Stimulated activated CD8-positive, alpha-beta memory T cell treated with anti-CD3 and anti-CD28 coated beads, Interleukin-4, amount 100 ng/mL, for 24 hours (primary cell): ENCODE measurements at regions not wholly inside any gene's neighbourhood (a gene's known extent, or its start where the extent isn't known, plus 50 kb on each side); places are given as distances from the start of the nearest gene placed in this dataset.

Experiments
- DNase-seq: peaks from one replicate; pipeline ENCODE4 v3.0.0-alpha.2; 2020; ENCODE audit warnings: low read depth

- no peak for DNase-seq
Observed at GRCh38 chr6:19268117-19268516, 569.1 kb upstream of the ID4 start.

- DNase-seq, result no peak
Observed at GRCh38 chr6:19268718-19269117, 568.5 kb upstream of the ID4 start.

GRCh38 chr6:19269341-19269898 lies 567.8 kb upstream of the ID4 start:
- no peak for DNase-seq

DNA sequence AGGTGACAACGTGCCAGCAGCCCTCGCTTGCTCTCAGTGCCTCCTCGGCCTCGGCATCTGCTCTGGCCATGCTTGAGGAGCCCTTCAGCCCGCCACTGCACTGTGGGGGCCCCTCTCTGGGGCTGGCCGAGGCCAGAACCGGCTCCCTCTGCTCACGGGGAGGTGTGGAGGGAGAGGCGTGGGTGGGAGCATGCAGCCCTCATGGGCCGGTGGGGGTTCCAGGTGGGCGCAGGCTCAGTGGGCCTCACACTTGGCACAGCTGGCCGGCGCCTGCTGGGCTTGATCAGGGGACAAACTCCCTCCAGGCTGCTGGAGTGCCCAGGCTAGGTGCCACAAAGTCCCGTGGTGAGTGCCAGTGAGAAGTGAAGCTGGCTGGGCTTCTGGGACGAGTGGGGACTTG lies 566.6 kb upstream of the ID4 start:
- DNase-seq, result no peak

DNA sequence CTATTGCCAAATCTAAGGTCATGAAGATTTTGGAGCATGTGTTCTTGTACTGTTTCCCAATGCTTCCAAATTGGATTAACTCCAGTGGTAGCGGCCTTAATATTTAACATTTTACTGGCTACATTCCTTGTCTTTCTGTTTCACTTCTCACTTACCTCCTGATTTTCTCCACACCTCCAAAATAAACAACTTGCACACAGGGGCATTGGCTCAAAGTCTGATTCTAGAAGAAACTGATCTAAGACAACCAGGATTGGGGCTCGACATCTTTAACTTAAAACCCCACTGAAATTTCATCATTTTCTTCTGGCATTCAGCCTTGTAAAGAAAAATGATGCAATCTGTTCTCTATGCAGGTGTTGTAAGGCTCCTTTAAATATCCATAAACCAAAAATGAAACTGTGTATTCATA lies 557.9 kb upstream of the ID4 start:
- DNase-seq, result no peak

- no peak for DNase-seq
Observed at GRCh38 chr6:19287928-19288327, 549.2 kb upstream of the ID4 start.

- no peak for DNase-seq
Observed at GRCh38 chr6:19289457-19289856, 547.7 kb upstream of the ID4 start.

- no peak for DNase-seq
Observed at GRCh38 chr6:19297880-19298279, 539.3 kb upstream of the ID4 start.

- no peak for DNase-seq
Observed at GRCh38 chr6:19298421-19298820, 538.7 kb upstream of the ID4 start.

- DNase-seq, result no peak
Observed at GRCh38 chr6:19299129-19299528, 538.0 kb upstream of the ID4 start.

DNA sequence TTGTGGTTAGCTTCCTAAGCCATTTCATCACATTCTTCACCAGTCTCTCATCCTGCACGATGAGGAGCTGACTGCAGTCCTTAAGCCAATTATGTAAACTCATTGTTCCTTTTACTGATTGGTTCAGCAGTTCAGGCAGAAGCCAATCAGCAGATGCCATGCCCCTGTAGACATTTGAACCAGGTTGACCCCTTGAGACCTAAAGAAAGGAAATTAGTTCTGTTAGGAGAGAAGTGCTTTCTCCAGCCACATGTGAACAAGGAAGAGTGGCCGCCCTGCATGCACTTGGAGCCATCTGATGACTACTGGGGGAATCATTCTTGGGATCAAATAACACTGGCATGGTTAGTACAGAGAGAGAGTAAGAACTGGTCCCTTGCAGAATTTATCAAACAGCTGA lies 535.2 kb upstream of the ID4 start:
- no peak for DNase-seq

DNA sequence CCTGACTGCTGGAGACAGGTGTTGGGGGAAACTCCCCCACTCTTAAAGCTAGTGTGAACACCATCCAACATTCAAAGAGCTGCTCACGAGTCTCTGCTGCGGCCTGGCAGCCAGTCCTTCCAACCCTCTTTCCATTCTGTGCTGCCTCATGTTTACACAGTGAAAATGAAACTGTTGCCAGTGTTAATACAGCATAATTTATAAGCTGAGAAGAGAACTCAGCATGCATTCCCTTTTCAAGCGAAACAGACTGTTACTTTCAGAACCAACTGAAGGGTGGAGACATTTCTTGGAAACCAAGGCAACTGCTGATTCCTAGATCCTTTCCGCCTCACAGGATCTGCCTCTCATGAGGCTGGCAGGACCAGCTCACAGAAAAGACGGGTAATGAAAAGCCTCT lies 533.8 kb upstream of the ID4 start:
- no peak for DNase-seq

DNA sequence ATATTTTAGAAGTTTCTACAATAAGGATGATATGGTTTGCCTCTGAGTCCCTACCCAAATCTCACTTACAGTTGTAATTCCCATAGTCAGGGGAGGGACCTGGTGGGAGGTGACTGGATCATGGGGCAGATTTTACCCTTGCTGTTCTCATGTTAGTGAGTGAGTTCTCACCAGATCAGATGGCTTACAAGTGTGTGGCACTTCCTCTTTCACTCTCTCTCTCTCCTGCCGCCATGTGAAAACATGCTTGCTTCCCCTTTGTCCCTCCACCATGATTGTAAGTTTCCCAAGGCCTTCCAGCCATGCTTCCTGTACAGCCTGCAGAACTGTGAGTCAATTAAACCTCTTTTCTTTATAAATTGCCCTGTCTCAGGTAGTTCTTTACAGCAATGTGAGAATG lies 527.5 kb upstream of the ID4 start:
- no peak for DNase-seq

- no peak for DNase-seq
Observed at GRCh38 chr6:19311786-19312185, 525.4 kb upstream of the ID4 start.

DNA sequence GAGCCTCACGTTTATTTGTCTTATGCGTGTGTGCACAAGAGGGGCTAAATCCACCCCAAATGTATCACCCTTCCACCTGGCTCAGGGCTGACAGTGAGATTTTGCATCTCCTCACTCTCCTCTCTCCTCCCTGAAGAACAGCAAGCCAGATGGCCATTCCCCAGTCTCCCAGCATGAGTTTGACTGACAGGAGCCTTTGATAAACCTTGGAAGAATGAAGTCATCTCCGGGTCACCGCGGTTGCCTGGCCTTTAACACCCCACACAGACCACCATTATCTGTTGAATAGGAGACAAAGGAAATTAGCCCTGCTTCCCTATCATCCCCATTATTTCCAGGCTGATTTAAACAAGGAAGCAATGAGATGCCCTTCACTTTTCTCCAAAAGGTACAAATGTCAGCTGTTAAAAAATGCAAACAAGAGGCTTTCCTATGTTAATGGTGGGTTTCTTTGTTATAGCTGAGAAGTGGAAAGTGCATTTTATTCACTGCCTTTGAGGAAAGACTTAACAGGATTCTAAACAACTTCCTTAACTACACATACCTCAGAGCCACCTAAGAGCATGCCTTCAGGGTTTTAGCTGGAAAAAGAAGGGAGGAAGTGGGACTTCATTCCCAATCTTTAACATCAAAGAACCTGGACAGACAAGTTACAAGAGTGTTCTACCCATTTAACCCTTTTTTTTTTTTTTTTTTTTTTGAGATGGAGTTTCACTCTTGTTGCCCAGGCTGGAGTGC lies 524.8 kb upstream of the ID4 start:
- no peak for DNase-seq

- no peak for DNase-seq
Observed at GRCh38 chr6:19317431-19317986, 519.7 kb upstream of the ID4 start.

GRCh38 chr6:19319005-19319404 lies 518.2 kb upstream of the ID4 start:
- DNase-seq, result no peak

DNA sequence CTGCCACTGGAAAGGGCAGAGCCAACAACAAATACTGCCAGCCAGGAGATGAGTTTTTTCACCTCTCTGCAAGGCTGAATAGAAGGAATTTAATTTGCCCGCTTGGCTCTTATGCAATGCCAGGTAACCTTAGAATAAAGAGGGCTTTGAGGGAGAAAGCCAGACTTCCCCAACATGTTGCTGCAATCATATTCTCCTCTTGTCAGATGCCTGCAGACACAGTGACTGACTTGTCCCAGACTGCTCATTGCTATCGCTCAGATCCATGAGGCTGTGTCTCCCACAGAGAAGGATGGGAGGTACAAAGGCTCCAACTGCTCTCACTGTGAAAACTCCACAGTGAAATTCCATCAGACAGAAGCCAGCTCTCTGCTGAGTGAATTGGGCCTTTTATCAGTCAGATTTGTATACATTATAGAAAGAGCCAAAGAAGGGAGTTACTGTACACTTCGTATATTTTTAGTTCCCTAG lies 517.0 kb upstream of the ID4 start:
- no peak for DNase-seq

DNA sequence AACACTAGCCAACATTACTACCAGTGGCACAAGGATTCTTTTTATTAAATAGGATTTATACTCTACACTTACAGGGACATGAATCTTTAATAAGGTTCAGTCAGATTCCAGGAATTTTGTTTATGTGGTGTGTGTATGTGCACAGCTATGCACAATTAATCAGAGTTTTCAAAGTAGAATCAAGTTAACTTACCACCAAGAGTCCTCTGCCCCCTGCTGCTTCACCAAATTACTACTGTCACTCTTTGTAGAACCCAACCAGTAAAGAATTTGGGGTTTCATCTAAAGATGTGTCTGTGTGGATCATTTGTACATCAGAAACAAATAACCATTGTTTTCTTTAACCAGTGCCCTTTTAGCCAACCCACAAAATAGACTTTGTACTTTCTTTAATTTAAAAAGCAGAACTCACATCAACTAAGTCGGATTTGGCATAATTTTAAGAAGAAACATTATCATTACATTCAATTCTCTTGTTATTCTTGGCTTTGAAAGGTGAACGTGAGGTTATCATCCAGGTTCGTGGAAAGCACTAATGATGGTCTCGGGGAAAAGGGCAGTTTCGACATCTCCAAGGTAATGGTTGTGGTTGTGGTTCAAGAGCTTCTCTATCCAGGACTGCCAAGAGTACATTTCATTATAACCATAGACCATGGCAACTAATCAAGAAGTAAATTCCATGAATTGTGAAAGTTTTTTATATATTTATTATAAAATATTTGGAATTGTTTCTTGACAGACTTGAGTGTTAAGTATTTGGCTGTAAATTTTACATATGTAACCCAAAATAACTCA lies 514.3 kb upstream of the ID4 start:
- DNase-seq, result no peak

DNA sequence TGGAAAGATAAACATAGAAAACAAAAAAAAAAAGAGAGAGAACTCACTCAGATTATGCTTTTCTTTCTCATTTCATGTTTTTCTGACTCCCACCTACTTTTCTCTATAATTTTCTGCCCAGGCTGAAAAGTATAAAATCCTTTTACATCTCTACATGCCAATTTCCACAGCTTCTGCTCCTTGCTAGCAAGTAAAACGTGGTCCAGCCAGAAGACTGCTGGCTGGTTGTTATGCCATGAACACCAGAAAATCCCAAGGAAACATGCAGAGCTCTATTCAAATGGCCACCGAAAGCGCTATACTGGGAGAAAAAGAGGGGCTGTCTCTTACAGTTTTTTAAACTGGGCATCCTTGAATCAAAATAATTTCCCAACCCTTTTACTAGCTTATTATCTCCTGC lies 512.8 kb upstream of the ID4 start:
- no peak for DNase-seq

DNA sequence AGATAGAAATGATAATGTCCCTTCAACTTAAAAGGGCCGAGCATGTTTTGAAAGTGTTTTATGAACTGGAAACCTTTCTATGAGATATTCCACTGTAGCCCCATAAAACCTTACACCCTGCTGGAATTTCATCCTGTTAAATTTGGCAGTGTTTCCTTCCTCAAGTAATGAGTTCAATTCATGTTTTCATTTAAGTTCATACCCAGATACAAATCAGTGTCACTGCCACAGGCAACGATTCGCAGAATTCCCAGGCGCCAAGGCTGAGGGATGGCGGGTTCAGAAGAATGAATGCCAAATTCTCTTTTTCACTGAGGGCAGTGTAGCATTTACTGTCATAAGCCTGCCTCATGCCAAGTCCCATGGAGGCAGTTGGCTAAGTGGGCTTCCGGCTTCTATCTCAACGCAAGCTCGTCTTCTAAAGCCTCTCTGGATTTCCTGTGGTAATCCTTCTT lies 511.8 kb upstream of the ID4 start:
- DNase-seq, result no peak

GRCh38 chr6:19327241-19327640 lies 509.9 kb upstream of the ID4 start:
- DNase-seq, result no peak

GRCh38 chr6:19327661-19328060 lies 509.5 kb upstream of the ID4 start:
- DNase-seq, result no peak
